HepG2 (cell line): ENCODE measurements at regions not wholly inside any gene's neighbourhood (a gene's known extent, or its start where the extent isn't known, plus 50 kb on each side); places are given as distances from the start of the nearest gene placed in this dataset.

Experiments used
- ZKSCAN8 ChIP-seq: IDR thresholded peaks from 2 replicates; pipeline ENCODE4 v1.6.1; 2016; ENCODE audit warnings: borderline replicate concordance, missing genetic modification reagents, missing compliant biosample characterization
- ZNF318 ChIP-seq: sonication (generic); formaldehyde crosslinking; IDR thresholded peaks from 2 replicates; pipeline ENCODE4 v1.4.0; 2020; ENCODE audit warnings: mild to moderate bottlenecking, missing genetic modification reagents
- TF ChIP-seq, protein P1 (sequence below): sonication (generic); formaldehyde crosslinking; IDR thresholded peaks from 2 replicates; pipeline ENCODE4 v1.5.1; 2020; ENCODE audit warnings: mild to moderate bottlenecking, missing genetic modification reagents, moderate library complexity

DNA sequence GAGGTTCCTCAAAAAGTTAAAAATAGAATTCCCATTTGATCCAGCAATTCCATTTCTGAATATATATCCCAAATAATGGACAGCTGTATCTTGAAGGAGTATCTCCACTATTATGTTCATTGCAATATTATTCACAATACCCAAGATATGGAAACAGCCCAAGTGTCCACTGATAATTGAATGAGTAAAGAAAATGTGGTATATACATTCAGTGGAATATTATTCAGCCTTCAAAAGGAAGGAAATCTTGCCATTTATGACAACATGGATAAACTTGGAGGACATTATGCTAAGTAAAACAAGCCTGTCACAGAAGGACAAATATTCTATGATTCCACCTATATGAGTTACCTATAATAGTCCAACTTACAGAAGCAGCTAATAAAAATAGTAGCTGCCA lies 979.0 kb downstream of the SLC6A15 start:
- TF ChIP-seq, protein P1, sequence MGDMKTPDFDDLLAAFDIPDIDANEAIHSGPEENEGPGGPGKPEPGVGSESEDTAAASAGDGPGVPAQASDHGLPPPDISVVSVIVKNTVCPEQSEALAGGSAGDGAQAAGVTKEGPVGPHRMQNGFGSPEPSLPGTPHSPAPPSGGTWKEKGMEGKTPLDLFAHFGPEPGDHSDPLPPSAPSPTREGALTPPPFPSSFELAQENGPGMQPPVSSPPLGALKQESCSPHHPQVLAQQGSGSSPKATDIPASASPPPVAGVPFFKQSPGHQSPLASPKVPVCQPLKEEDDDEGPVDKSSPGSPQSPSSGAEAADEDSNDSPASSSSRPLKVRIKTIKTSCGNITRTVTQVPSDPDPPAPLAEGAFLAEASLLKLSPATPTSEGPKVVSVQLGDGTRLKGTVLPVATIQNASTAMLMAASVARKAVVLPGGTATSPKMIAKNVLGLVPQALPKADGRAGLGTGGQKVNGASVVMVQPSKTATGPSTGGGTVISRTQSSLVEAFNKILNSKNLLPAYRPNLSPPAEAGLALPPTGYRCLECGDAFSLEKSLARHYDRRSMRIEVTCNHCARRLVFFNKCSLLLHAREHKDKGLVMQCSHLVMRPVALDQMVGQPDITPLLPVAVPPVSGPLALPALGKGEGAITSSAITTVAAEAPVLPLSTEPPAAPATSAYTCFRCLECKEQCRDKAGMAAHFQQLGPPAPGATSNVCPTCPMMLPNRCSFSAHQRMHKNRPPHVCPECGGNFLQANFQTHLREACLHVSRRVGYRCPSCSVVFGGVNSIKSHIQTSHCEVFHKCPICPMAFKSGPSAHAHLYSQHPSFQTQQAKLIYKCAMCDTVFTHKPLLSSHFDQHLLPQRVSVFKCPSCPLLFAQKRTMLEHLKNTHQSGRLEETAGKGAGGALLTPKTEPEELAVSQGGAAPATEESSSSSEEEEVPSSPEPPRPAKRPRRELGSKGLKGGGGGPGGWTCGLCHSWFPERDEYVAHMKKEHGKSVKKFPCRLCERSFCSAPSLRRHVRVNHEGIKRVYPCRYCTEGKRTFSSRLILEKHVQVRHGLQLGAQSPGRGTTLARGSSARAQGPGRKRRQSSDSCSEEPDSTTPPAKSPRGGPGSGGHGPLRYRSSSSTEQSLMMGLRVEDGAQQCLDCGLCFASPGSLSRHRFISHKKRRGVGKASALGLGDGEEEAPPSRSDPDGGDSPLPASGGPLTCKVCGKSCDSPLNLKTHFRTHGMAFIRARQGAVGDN (CRISPR knock-in tag): no peak
- TF ChIP-seq ZKSCAN8 (no peak), ZNF318 (CRISPR knock-in tag) (no peak)
